PC-3 (cell line): ENCODE measurements at regions not wholly inside any gene's neighbourhood (a gene's known extent, or its start where the extent isn't known, plus 50 kb on each side); places are given as distances from the start of the nearest gene placed in this dataset.

ENCODE experiments used
- ATAC-seq: fragments of 200-7000 bp; cut with Tn5 transposase; 2 replicates; pipeline ENCODE4 v1.9.1; 2020; ENCODE audit warnings: mild to moderate bottlenecking, moderate library complexity
- BruUV-seq: library from RNA; stranded (reverse); fragments of 400-500 nt; replicated peaks from 2 replicates; lab custom pipeline; 2021; lab: Mats Ljungman, UMichigan
- CTCF ChIA-PET: fragments of 300-600 bp; sonication (Branson Sonifier 250); formaldehyde crosslinking; loops from one replicate; lab custom pipeline; 2022; ENCODE audit warnings: antibody characterized with exemption; lab: Charles Lee
- POLR2A ChIA-PET: fragments of 300-600 bp; sonication (Branson Sonifier 250); formaldehyde crosslinking; loops from one replicate; lab custom pipeline; 2022; ENCODE audit warnings: antibody characterized with exemption; ENCODE audit not compliant: unreplicated experiment; lab: Charles Lee
- DNase-seq: peaks from one replicate; pipeline ENCODE4 v3.0.0-alpha.2; 2015
- H2AFZ ChIP-seq: fragments of 300-600 bp; sonication (generic); 2 replicates; pipeline ENCODE4 v1.6.0; 2016; ENCODE audit warnings: antibody characterized with exemption, low read length
- H3F3A ChIP-seq: fragments of 300-600 bp; sonication (generic); one replicate; pipeline ENCODE4 v1.6.0; 2017; ENCODE audit warnings: antibody characterized with exemption, low read length, control low read depth, mild to moderate bottlenecking; ENCODE audit not compliant: unreplicated experiment
- H3K27ac ChIP-seq: fragments of 300-600 bp; sonication (generic); 2 replicates; pipeline ENCODE4 v1.5.1; 2016; ENCODE audit warnings: mild to moderate bottlenecking, low read length
- H3K27me3 ChIP-seq: fragments of 300-600 bp; sonication (generic); 2 replicates; pipeline ENCODE4 v1.6.1; 2016; ENCODE audit warnings: low read length, mixed read lengths
- H3K36me3 ChIP-seq: fragments of 300-600 bp; sonication (generic); 2 replicates; pipeline ENCODE4 v1.6.1; 2016; ENCODE audit warnings: low read depth, mixed run types, low read length, mixed read lengths
- H3K4me1 ChIP-seq: fragments of 300-600 bp; sonication (generic); 2 replicates; pipeline ENCODE4 v1.5.1; 2016; ENCODE audit warnings: low read length; ENCODE audit not compliant: insufficient read depth
- H3K4me2 ChIP-seq: fragments of 300-600 bp; sonication (generic); 2 replicates; pipeline ENCODE4 v1.6.0; 2016; ENCODE audit warnings: low read length
- H3K4me3 ChIP-seq: fragments of 300-600 bp; sonication (generic); 2 replicates; pipeline ENCODE4 v1.5.1; 2016; ENCODE audit warnings: mild to moderate bottlenecking, low read length, mixed read lengths
- H3K79me2 ChIP-seq: fragments of 300-600 bp; sonication (generic); 2 replicates; pipeline ENCODE4 v1.6.1; 2017; ENCODE audit warnings: low read length, mixed read lengths
- H3K9ac ChIP-seq: fragments of 300-600 bp; sonication (generic); 2 replicates; pipeline ENCODE4 v1.6.0; 2016; ENCODE audit warnings: mild to moderate bottlenecking, low read length
- H3K9me2 ChIP-seq: fragments of 300-600 bp; sonication (generic); replicated peaks from 2 replicates; pipeline ENCODE4 v1.6.1; 2016; ENCODE audit warnings: mixed run types, low read length, mixed read lengths
- H3K9me3 ChIP-seq: fragments of 300-600 bp; sonication (generic); 2 replicates; pipeline ENCODE4 v1.6.1; 2016; ENCODE audit warnings: low read length, mixed read lengths
- H4K20me1 ChIP-seq: fragments of 300-600 bp; sonication (generic); 2 replicates; pipeline ENCODE4 v1.6.1; 2016; ENCODE audit warnings: low read length, mixed read lengths
- CTCF ChIP-seq: fragments of 300-600 bp; sonication (generic); conservative IDR thresholded peaks from 2 replicates; pipeline ENCODE4 v1.5.1; 2017; ENCODE audit warnings: antibody characterized with exemption, low read depth, mild to moderate bottlenecking, low read length
- EZH2 ChIP-seq: fragments of 300-600 bp; sonication (generic); IDR thresholded peaks from one replicate; pipeline ENCODE4 v1.6.1; 2017; ENCODE audit warnings: antibody characterized with exemption, mild to moderate bottlenecking, low read length; ENCODE audit not compliant: unreplicated experiment
- EZH2phosphoT487 ChIP-seq: fragments of 300-600 bp; sonication (generic); IDR thresholded peaks from 2 replicates; pipeline ENCODE4 v1.6.1; 2018; ENCODE audit warnings: mild to moderate bottlenecking, antibody characterized with exemption, low read length, borderline replicate concordance
- intact Hi-C: fragments of 100-400 bp; cut with micrococcal nuclease; formaldehyde crosslinking; loops from 2 replicates; pipeline ENCODE4 v1.9.0; 2023

GRCh38 chr12:111310076-111310870 lies 58.6 kb downstream of the PHETA1 start:
- H4K20me1 ChIP-seq, result no peaks in the 10 kb centered on the region
- H3K4me2 ChIP-seq, result no peak overlapping the region
- peaks cover 28% of the 10 kb centered on the region for H3K4me1 ChIP-seq
- H3K4me3 ChIP-seq, result no peak overlapping the region
- intact Hi-C loops, result loop anchor here (5.0 kb wide), 2 partner anchors 38 to 373 kb away; no protein-coding TSS in a partner anchor
- H3K27ac ChIP-seq, result no peak overlapping the region
- TF ChIP-seq EZH2, result no peak
- TF ChIP-seq CTCF, result no peak
- no peak for TF ChIP-seq EZH2phosphoT487
- H3K9ac ChIP-seq, result no peak overlapping the region
- no TSS peak for BruUV-seq
- H2AFZ ChIP-seq, result no peak overlapping the region
- no peaks in the 10 kb centered on the region for H3K79me2 ChIP-seq
- no peaks in the 10 kb centered on the region for H3K9me2 ChIP-seq
- ChIA-PET CTCF (no interaction called here), POLR2A (no interaction called here)
- no peaks in the 10 kb centered on the region for H3K36me3 ChIP-seq
- DNase-seq (no peak), ATAC-seq (no peak)
- peaks cover 7% of the 10 kb centered on the region for H3K9me3 ChIP-seq
- no peaks in the 10 kb centered on the region for H3F3A ChIP-seq
- H3K27me3 ChIP-seq, result no peaks in the 10 kb centered on the region

- H2AFZ ChIP-seq, result no peak overlapping the region
- CTCF ChIA-PET, result no interaction called here
Observed at GRCh38 chr12:111309584-111309983, 59.3 kb downstream of the PHETA1 start.

More at GRCh38 chr12:111309584-111309983, 59.3 kb downstream of the PHETA1 start:
- Histone ChIP-seq H3K9me2 (no peaks in the 10 kb centered on the region), H3K4me1 (peaks cover 21% of the 10 kb centered on the region), H3K79me2 (no peaks in the 10 kb centered on the region), H4K20me1 (no peaks in the 10 kb centered on the region), H3K27ac (no peak overlapping the region), H3K4me3 (no peak overlapping the region), H3K9ac (no peak overlapping the region), H3K27me3 (no peaks in the 10 kb centered on the region), H3K9me3 (peaks cover 14% of the 10 kb centered on the region), H3K4me2 (no peak overlapping the region), H3F3A (no peaks in the 10 kb centered on the region), H3K36me3 (no peaks in the 10 kb centered on the region; the same call in 1 of the 2 replicates)
- DNase-seq, result no peak
- BruUV-seq, result no TSS peak
- POLR2A ChIA-PET, result no interaction called here
- no peak for TF ChIP-seq EZH2phosphoT487
- no peak for TF ChIP-seq EZH2
- TF ChIP-seq CTCF, result no peak
- no peak for ATAC-seq
- intact Hi-C loops, result no loop called here
